ENCODE measurements at regions not wholly inside any gene's neighbourhood (a gene's known extent, or its start where the extent isn't known, plus 50 kb on each side); places are given as distances from the start of the nearest gene placed in this dataset.

- no peak for TF ChIP-seq EGR1 (IDR thresholded peaks at IDR 0.05; ENCODE audit: borderline replicate concordance, low read depth, low read length)
- no peak for TF ChIP-seq CTCF (IDR thresholded peaks at IDR 0.05; ENCODE audit: control extremely low read depth in 1 of 3, insufficient read depth in 1 of 3, low read depth in 1 of 3, low read length in 3 of 3)
These were observed 470.5 kb upstream of the MAGEB18 start for GRCh38 chrX:25667681-25668080.
